GM12875 (cell line): ENCODE measurements at regions not wholly inside any gene's neighbourhood (a gene's known extent, or its start where the extent isn't known, plus 50 kb on each side); places are given as distances from the start of the nearest gene placed in this dataset.

Source experiments
- H3K4me3 ChIP-seq: one replicate; pipeline ENCODE4 v1.5.1; 2011; ENCODE audit warnings: low read depth, low read length, control low read depth
- CTCF ChIP-seq: IDR thresholded peaks from 2 replicates; pipeline ENCODE4 v1.5.1; 2011; ENCODE audit warnings: low read depth, mild to moderate bottlenecking, control low read depth, inconsistent platforms, low read length, moderate library complexity, borderline replicate concordance; ENCODE audit not compliant: insufficient read depth

DNA sequence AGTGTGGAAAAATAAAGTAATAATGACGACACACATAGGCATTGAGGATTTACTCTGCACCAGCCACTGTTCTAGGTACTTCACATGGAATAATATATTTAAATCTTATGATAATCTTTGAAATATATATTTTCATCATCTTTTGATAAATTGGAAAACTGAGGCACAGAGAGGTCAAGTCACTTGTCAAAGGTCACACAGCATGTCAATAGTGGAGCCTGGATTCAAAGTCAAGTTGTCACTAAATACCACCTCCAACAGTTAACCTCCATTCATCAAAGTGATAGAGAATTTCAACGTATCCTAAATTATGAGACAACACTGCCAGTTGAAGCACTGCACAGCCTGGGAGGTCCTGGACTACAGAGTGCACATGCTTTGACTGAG is 121.7 kb downstream of the IRX5 start:
- no peak overlapping the region for H3K4me3 ChIP-seq
- no peak for TF ChIP-seq CTCF

- TF ChIP-seq CTCF = no peak
- H3K4me3 ChIP-seq = no peak overlapping the region
Observed at GRCh38 chr16:55052741-55053415, 122.2 kb downstream of the IRX5 start.

DNA sequence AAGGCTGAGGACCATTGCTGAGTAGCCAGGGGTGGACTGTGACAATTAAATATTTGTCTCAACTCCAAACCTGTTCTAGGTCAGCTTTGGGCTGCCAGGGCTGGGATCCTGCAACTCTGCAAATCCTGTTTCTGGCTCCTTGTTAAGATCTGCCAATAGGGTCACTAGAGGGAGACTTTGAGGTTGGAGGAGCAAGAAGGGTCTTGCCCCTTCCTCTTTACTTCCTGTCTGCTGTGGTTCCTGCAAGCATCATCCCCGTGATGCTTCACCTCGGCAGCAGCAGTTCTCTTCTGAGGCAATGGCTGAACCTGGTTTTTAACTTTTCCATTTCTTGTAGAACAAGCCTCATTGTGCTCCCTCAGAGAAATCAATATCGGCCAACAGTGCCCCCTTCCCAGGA is 124.6 kb downstream of the IRX5 start:
- H3K4me3 ChIP-seq = no peak overlapping the region
- no peak for TF ChIP-seq CTCF

DNA sequence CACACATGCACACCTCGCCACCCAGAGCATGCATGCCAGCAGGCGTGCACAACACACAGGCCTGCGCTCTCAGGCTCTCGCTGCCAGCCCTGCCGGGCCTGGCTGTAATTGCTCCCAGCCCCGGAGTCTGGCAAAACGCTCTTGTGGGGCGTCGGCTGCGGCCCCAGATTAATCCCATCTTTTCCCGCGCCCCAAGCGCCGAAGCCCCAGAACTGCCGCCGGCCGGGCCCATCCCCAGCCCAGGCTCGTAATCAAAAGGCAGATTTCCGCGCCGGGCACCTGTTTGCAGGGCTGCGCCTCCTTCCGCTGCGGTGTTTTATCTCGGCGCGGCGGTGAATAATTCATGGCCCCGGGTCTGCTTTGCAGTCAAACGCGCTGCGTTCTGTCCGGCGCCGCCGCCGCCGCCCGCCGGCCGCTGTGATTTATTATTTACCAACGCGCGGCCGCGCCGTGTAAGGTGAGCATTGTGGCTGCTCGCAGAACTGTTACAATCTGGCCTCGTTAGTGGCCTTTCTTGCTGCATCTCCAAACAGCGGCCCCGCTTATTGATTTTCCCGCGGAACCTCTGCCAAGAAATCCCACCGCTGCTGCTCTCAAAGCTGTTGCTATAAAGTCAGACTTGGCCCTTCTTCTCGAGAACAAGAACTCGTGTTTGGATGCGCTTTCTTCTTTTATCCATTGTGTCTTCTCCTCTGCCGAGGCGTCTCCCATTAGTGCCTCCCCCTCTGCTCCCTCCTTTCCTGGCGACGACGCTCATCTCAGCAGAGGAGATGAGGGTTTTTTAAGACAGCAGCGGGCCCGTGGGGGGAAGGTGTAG is 126.1 kb downstream of the IRX5 start:
- no peak overlapping the region for H3K4me3 ChIP-seq

DNA sequence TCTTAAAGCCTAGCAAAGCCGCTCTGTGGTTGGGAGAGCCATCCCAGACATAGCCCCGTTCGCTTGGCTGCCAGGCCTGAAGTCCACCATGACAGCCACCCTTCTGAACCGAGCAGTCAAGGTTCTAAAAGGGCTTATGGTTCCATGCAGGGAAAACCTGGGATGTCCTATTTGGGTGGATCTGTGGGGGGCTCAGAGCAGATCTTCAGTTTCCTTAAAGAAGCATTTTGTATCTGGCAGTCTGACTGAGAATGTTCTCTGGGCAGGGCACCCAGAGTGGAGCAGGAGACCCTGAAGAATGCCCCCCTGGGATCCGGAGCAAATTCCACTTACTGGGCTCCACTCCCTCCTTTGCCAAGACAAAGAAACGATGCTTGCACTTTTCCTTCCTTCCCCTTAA is 127.2 kb downstream of the IRX5 start:
- H3K4me3 ChIP-seq = no peak overlapping the region
- TF ChIP-seq CTCF = no peak

More for the DNA sequence above, 126.1 kb downstream of the IRX5 start:
- TF ChIP-seq CTCF = no peak

GRCh38 chr16:55058576-55058975 is 127.9 kb downstream of the IRX5 start:
- H3K4me3 ChIP-seq = no peak overlapping the region
- TF ChIP-seq CTCF = no peak

DNA sequence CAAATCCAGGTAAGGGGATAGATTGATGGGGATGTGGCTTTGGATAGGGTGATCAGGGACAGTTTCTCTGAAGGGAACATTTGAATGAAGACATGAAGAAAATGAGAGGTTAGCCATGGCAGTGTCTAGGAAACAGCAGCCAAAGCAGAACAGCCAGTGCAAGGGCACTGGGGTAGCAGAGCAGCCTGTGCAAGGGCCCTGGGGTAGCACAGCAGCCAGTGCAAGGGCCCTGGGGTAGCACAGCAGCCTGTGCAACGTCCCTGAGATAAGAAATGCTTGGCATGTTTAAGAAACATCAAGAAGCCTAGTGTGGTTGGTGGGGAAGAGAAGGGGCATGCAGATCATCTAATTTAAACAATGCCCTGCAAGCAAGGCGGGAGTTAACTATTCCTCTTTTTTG is 128.5 kb downstream of the IRX5 start:
- no peak for TF ChIP-seq CTCF
- H3K4me3 ChIP-seq = no peak overlapping the region
